Fibroblast of skin of scalp (primary cell): ENCODE measurements at regions not wholly inside any gene's neighbourhood (a gene's known extent, or its start where the extent isn't known, plus 50 kb on each side); places are given as distances from the start of the nearest gene placed in this dataset.

Source experiments
- DNase-seq: peaks from one replicate; pipeline ENCODE4 v3.0.0-alpha.2; 2013

GRCh38 chr12:4046495-4046840 is 173.3 kb upstream of the PARP11 start:
- no peak for DNase-seq

DNA sequence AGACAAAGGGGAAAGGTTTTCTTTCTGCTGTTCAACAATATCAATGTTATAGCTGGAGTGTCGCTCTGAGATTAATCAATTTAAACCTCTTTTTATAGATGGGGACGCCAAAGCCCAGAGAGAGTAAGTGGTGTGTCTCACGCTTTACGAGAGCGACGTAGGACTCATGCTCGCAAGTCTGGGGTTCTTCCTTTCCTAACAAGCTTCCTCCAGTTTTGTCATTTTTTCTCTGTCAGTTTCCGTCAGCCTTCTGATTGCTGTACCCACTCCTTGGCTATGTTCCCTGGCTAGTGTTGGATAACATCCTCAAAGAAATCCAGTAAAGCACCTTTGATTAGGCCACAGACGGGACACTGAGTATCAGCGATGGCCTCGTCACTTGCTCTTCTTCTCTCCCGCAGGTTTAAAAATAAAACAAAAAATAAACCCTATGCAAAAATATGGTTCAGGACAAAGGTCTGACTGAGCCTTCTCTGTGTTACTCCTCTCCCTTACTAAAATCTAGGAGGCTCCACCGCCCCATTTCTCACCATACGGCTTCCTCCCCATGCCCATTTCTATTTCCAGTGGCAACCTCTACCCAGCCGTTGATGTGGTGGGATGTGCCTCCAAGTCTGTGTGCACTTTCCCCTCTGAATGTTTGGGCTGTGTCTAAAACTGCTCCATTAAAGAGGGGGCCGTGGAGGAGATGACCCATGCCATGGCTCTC is 172.7 kb upstream of the PARP11 start:
- no peak for DNase-seq

DNA sequence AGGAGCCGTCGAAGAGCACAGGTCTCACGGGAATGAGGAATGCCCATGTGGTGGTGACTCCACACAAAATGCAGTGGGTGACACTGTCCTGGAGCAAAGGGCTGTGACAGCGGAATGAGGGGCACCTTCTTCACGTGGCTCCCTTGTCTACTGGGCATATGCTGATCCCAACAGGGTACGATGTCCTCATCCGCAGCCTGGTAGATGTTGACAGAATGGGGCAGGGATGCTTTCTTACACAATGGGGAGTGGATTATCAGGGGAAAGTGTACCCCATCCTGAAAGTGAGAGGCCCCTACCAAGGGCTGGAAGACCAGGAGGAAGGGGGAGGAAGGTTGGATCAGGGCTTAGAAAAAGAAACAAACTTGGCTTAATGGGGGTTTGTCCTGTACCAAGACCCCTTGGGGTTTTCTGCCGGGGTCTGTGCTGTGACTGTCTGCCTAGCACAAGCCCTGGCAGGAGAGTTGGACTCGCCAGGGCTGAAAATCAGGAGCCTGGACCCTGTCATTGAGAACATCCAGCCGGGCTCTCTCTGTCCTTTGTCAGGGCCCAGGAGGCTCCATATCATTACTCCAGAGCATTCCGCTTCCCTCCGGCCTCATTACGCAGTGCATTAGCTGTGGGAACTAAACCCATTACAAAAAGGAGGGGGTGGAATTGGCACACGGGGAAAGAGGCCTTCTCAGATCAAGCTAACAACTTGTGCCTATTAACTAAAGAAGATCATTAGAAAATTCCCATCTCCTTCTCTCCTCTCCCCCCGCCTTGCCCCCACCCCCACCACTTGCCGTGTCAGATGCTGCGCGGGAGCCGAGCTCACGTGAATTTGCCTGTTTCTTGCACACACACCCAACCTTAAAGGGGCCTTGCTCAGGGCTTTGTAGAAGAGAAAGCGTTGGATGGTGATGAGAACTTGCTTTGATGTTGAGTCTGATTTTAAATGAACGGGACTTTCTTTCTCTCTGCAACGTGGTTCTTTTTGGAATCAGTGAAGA is 171.8 kb upstream of the PARP11 start:
- DNase-seq = no peak

DNA sequence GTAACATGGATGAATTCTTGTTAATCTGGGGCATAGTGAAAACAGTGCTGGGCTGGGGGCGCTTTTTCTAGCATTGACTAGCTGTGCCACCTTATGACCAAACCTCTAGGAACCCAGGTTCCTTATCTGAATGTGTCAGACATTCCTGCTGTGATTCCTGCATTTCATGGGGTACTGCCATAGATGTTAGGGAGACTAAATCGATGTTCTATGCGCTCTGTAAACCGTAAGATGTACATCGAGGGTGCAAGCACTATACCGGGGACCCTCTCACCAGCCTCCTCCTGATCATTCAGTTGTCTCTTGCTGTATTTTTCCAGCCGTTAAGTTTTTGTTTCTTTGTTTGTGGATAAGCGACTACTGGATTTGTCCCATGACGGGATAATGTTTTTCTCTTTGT is 170.9 kb upstream of the PARP11 start:
- DNase-seq = no peak

DNA sequence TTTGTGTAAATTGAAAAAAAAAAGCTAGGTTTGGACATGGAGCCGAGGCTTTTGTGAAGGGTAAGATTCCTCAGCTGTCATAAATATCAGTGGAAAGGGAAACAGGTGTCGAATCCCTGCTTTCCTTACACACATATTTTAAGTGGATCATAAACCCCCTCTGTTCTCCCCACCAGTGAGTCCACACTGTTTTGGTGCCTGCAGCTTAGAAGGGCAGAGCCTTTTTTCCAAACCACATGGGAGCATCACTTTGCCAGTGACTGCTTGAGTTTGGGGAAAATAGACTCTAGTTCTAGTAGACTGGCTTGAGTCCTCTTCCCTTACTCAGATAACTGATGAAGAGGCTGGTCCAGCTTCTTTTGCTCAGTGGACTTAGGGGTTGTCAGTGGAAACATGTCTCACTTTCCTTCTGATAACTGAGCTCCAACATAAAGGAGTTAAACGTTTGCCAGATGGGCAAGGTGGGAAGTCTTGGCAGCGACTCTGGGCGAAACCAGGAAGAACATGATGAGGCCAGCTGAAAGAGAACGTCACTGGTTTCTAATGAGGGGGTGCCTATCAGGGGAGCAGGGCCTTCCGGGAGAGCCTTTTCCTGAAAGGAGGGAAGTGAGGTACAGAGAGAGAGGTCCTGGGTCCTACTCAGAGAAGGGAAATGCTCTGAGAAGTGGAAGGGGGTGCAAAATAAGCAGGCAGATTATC is 168.1 kb upstream of the PARP11 start:
- no peak for DNase-seq

DNA sequence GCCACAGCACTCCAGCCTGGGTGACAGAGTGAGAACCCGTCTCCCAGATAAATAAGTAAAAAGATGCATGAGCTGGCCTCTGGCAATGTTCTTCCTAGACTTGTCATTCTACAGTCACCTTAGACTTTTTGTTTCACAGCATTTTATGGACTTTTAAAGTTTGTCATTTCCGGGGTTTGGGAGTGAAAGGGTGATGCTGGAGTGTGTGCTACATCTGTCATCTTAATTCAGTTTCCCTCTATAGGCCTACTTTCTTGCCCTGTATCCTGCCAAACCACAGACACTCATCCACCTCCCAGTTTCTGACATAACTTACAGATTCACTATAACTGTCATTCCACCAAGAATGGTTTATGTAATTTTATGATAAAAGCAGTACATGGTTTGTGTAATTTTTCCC is 166.7 kb upstream of the PARP11 start:
- DNase-seq = no peak

DNA sequence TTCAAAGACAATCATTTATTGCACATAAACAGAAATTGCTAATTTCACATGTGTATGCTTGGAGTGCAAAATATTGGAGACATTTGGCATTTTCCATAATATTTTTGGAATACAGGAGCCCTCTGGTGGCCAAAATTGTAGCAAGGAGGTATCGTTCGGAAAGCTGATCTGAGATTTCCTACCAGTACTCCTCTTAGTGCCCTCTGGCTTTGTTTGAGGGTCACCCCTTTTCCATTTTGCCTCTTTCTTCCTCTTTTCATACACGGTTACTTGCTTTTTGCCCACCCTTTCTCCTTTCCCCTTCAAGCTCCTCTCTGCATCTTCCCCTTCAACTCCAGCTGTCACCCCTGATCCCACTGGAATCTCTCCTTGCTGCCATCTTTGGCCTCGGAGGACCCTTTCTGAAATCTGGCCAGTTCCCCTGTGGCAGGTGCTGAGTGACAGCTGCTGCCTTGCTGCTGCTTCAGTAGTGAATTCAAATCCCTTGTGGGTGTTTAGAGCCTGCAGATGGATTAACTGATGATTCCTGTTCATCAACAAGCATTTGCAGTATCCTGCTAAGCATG is 164.6 kb upstream of the PARP11 start:
- peak; percentile 47 for DNase-seq

GRCh38 chr12:4036671-4037271 is 163.6 kb upstream of the PARP11 start:
- DNase-seq = no peak

DNA sequence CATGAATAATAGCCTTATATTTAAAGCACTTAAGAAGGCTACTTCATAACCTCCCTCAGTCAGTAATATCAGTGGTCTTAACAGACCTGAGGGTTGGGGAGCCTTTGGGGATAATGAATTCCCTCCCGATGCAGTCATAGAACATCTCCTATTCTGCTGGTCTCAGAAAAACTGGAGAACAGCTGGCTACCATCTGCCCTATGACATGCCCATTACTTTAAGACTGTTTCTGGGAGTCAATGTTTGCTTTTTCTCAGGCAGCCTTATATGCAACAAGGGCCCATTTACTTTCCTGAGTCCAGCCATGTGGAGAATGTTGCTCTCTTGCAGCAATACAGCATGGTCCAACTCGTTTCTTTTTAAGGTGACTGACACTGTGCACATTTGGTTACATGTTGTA is 161.7 kb upstream of the PARP11 start:
- DNase-seq = no peak

DNA sequence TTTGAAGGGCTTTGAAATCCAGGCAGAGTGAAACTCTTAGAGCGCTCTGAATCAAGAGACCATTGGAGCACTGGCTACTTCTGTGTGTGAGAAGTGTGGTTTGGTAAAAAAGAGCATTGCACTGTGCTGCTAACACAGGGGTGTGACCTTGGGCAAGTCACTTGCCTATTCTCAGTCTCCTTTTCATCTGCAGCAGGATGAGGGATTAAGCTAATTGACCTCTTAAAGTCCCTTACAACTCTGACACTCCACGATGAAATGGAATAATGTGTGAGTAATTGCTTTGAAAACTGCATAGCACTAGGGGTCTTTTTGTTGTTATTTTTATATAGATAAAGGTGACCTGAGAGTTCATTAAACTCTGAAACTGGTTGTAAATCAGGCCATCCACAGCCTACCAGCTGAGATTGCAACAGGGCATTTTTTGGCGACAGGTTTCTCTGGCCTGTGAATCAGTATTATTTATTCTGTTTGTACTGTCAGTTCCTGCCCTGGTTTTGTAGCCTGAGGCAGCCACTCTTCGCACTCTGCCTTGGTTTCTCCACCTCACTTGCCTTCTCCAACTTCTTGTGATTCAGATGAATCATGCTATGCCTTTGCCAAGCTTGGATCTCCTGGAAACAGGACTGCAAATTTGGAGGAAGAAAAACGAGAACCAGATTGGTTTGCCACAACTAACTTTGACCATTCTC is 159.9 kb upstream of the PARP11 start:
- DNase-seq = no peak

DNA sequence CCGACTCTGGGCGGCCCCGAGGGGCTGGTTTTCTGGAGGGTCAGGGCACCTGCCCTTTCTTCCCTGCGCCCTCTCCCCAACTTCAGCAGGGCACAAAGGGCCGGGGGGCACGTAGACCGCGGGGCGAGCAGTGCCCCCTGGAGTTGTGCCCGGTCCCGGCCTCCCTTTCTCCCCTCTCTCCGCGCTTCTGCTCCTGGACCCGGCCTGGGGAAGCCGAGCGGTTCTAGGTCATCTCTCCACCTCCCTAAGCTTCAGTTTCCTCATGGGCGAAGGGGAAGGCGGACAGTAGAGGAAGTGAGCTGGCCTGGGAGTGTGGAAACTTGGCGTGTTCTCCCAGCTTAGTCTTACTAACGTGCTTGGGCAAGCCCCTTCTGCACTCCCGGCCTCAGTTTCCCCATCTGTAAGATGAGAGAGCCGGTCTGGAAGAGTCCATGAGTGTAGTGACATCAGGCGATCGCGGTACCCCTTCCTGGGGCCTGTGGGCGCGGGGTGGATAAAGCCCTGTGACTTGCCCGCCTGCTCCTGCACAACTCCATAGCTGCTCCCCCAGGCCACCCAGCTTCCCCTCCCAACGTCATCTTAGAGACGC is 158.6 kb upstream of the PARP11 start:
- DNase-seq = no peak

DNA sequence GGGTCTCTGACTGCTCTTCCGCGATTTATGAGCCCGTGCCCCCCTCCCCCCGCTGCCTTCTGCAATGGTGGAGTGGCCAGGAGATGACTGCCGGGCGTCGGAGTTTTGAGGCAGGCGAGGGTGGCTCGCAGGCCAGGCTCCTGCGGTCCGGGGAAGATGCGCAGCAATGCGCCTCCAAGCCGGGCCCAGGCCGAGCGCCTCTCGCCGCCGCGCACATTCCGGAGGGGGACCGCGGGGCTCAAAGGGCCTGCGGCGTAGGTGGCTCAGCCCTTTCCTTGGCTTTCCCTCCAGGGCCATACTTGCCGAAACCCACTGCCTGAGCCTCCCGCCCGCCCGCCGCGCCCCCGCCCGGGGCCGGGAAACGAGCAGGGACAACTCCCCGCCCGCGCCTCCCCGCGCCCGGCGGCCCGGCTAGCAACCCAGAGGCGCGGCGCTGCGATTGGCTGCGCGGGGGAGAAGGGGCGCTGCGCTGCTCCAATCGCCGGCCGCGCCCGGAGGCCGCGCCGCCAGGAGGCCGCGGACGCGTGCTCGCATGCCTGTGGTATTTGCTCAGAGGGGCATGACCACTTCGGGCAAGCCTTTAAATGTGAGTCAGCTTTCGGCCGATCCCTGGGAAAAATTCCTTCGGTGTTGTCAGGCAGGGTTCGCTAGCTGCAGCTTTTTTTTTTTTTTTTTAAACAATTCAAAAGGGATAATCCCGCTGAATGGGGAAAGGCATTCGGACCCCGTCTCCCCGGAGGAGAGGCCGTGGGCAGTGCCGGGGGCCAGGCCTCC is 157.9 kb upstream of the PARP11 start:
- peak; percentile 98 for DNase-seq

DNA sequence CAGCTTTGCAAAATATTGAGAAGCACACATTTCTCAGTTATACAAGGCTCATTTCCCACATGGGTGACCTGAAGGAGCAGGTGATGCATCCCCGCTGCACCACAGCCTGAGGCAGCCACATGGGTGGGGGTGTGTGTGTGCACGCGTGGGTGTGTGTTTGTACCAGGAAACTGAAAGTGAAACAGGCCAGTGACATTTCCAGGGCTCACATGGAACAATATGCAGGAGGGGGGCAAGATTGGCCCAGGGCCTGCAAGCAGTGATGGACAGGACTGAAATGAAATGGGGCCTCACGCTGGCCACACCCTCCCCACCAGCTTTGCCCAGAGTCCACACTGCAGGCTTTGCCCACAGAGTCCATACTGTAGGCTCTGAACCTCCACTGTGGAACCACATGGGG is 154.2 kb upstream of the PARP11 start:
- no peak for DNase-seq

DNA sequence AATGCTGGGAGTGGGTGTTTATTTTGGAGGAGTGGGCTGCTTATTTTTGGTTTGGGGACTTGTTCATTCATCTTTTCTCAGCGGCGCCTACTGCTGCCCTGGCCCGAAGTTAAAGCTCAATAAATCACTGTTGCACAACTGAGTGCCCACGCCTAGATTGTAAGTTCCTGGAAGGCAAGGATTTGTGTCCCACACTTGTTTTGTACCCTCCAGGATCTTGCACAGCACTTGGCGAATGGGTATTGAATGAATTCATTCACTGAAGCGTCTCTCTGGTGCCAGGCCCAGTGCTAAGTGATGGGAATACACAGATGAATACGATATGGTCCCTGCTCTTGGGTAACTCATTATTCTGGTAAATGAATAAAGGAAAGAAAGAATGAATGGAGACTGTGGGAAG is 153.3 kb upstream of the PARP11 start:
- no peak for DNase-seq

DNA sequence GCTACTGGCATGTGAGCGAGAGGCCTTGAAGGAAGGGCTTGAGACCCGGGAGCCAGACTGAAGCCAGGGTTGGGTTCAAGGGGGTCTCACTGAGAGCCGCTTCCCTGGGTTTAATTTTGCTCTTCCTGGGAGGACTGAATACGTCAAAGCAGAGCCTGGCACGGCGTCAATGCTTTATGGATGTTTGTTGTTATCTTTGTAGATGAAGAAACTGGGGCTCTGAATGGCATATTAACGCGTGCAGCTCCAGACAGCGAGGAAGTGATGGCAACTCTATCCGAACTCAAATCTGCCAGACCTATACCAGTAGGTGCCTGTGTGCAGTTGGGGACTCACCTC is 152.8 kb upstream of the PARP11 start:
- DNase-seq = no peak

GRCh38 chr12:4025181-4026019 is 152.2 kb upstream of the PARP11 start:
- no peak for DNase-seq

DNA sequence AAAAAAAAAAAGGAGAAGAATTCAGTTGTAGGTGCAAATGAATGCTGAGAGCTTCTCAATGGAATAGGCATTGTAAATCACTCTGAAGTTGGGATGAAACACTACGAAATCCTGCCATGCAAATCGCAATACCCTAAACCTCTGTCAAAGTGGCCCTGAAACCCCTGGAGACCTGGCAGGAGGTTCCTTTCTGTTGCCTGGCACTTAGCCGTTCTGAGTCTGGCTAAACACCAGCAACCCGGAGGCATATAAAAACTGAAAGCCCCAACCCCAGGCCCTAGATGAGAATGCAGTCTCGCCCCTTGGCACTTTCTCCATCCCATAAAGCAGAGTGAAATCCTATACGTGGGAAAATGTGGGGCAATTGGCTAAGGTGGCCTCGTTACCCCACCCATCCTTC is 151.5 kb upstream of the PARP11 start:
- DNase-seq = no peak

DNA sequence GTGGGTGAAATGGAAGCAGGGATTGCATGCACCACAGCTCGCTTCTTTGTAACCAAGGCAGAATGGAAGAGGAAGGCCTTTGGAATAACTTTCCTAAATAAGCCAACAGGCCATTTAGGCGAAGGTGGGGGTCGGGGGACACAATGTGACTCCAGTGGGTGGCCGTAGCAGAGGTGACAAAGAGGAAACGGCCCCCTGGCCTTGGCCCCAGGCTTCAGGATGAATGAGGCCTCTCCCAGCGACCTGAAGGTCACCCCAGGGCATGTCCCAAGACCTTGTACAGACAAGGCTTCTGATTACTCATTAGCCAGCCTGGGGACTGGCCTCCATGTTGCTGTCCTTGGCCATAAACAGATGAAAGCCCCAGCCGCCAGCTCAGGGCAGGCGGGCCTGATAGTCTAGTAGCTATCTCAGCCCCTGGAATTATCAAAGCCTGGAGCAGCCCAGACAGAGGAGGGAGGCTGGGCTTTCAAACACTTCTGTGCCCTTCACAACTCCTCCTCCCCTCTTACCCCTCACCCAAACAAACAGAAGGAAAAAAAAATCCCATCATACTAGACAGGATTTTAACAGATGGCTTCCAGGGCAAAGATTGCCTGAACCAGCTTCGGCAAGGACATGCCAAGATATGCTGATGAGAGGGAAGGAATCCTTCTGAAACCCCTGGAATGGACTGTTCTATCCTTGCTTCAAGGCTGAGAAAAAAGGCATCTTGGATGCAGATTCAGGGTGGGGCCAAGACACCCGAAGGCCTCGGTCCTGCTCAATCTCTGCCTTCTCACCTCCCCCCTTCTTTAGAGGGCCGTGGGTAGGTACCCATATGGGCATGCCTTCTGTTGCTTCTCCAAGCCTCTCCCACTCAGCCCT is 142.3 kb upstream of the PARP11 start:
- no peak for DNase-seq

DNA sequence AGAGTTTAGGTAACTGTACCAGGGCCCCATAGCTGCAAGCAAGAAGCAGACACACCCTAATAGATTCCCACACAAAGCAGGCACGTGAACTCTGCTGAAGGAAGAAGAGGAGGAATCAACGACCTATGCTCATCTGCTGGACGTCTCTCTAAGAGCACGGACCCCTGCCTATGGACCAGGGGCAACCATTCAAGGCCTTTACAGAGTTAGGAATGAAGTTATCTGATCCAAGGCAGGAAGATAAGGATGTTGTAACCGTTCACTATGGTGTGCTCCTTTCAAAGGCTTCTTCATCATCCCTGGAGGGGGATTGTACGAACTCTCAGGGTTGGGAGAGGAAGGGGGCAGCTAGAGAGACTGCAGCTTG is 141.6 kb upstream of the PARP11 start:
- DNase-seq = no peak
